MCF 10A (cell line): ENCODE measurements at regions not wholly inside any gene's neighbourhood (a gene's known extent, or its start where the extent isn't known, plus 50 kb on each side); places are given as distances from the start of the nearest gene placed in this dataset.
A peak's percentile ranks its signal among the peaks of the same experiment; 100 is the strongest.

Experiments
- BruUV-seq: library from RNA; stranded (reverse); fragments of 400-500 nt; replicated peaks from 2 replicates; lab custom pipeline; 2021; lab: Mats Ljungman, UMichigan
- CTCF ChIA-PET: fragments of 300-600 bp; sonication (Branson Sonifier 250); formaldehyde crosslinking; extraction: SDS; loops from one replicate; lab custom pipeline; 2021; ENCODE audit warnings: antibody characterized with exemption, inconsistent platforms; lab: Yijun Ruan, JAX
- POLR2A ChIA-PET: fragments of 300-600, 350-650 bp; sonication (Branson Sonifier 250); formaldehyde crosslinking; extraction: SDS; loops from one replicate; lab custom pipeline; 2020; ENCODE audit warnings: antibody characterized with exemption, inconsistent platforms; lab: Yijun Ruan, JAX
- DNase-seq: peaks from one replicate; pipeline ENCODE4 v3.0.0-alpha.2; 2018; ENCODE audit not compliant: unreplicated experiment
- H3K27ac Mint-ChIP-seq: one replicate; pipeline ENCODE4 v1.8.0; 2022; ENCODE audit warnings: mild to moderate bottlenecking, low read depth, mixed read lengths; ENCODE audit not compliant: unreplicated experiment
- H3K27me3 Mint-ChIP-seq: one replicate; pipeline ENCODE4 v1.8.0; 2022; ENCODE audit warnings: mixed read lengths; ENCODE audit not compliant: insufficient read depth, unreplicated experiment
- H3K36me3 Mint-ChIP-seq: one replicate; pipeline ENCODE4 v1.8.0; 2022; ENCODE audit warnings: mild to moderate bottlenecking, moderate library complexity, mixed read lengths; ENCODE audit not compliant: insufficient read depth, unreplicated experiment
- H3K4me1 Mint-ChIP-seq: one replicate; pipeline ENCODE4 v1.8.0; 2022; ENCODE audit warnings: mixed read lengths; ENCODE audit not compliant: insufficient read depth, unreplicated experiment
- H3K4me3 Mint-ChIP-seq: one replicate; pipeline ENCODE4 v1.8.0; 2022; ENCODE audit warnings: mild to moderate bottlenecking, moderate library complexity, mixed read lengths; ENCODE audit not compliant: unreplicated experiment
- H3K9me3 Mint-ChIP-seq: one replicate; pipeline ENCODE4 v1.8.0; 2022; ENCODE audit warnings: mixed read lengths; ENCODE audit not compliant: unreplicated experiment
- intact Hi-C: fragments of 100-400 bp; cut with micrococcal nuclease; formaldehyde crosslinking; loops from 2 replicates; pipeline ENCODE4 v1.14.1; 2022
- TF ChIP-seq, protein P1 (sequence below): fragments of 200-600 bp; IDR thresholded peaks from one replicate; pipeline ENCODE4 v1.8.0; 2022; ENCODE audit warnings: antibody characterized with exemption, mild to moderate bottlenecking; ENCODE audit not compliant: unreplicated experiment

DNA sequence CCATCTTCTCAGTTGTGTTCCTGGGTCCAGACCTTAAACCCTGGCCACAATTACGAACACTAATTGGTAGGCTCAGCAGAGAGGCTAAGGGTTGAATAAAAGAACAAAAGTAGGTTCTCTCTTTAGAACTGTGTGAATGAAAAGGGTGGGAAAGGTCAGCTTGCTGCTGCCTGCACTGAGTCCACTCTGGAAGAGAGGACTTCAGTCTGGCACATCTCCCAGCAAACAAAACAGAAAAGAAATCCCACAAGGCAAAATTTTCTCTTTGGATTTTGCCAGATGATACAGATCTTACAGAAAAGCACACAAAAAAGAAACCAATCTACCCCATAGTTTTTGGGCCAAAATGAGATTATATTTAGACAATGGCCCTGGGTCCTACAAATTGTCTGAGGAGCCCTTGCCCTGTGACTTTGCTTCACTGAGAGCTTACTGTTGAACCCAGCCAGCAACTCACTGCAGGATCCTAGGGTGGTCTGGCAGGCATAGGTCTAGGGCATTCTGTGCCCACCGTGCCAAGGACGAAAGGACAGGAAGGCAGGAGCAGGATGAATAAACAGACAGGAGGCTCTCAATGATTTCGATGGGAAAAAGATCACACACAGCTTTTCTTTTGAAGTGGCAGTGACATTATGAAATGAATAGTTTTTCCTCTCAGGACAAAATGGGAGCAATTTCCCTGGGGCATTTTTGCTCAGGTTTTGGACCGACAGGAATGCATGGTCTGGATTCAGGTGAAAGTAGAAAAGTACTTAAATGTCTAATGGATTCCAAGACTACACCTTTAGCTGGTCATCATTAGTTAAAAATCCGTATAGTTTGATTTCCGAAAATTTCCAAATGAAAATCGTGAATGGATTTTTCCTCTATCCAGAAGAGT lies 68.4 kb upstream of the STAM2 start:
- no peak for DNase-seq
- Mint-ChIP-seq H3K4me1 (peaks cover 13% of the 10 kb centered on the region), H3K27ac (no peak overlapping the region), H3K9me3 (no peaks in the 10 kb centered on the region), H3K27me3 (no peaks in the 10 kb centered on the region), H3K36me3 (no peaks in the 10 kb centered on the region), H3K4me3 (no peak overlapping the region)
- TF ChIP-seq, protein P1, sequence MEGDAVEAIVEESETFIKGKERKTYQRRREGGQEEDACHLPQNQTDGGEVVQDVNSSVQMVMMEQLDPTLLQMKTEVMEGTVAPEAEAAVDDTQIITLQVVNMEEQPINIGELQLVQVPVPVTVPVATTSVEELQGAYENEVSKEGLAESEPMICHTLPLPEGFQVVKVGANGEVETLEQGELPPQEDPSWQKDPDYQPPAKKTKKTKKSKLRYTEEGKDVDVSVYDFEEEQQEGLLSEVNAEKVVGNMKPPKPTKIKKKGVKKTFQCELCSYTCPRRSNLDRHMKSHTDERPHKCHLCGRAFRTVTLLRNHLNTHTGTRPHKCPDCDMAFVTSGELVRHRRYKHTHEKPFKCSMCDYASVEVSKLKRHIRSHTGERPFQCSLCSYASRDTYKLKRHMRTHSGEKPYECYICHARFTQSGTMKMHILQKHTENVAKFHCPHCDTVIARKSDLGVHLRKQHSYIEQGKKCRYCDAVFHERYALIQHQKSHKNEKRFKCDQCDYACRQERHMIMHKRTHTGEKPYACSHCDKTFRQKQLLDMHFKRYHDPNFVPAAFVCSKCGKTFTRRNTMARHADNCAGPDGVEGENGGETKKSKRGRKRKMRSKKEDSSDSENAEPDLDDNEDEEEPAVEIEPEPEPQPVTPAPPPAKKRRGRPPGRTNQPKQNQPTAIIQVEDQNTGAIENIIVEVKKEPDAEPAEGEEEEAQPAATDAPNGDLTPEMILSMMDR = no peak
- intact Hi-C loops = no loop called here
- ChIA-PET CTCF (interaction anchor here (0.6 to 1.1 kb wide), 2 partner anchors 135 to 232 kb away, joined by 3 read pairs; no protein-coding TSS in a partner anchor), POLR2A (interaction anchor here (0.6 kb wide), 1 partner anchor 93 kb away, joined by 3 read pairs; no protein-coding TSS in a partner anchor)
- BruUV-seq = no TSS peak

DNA sequence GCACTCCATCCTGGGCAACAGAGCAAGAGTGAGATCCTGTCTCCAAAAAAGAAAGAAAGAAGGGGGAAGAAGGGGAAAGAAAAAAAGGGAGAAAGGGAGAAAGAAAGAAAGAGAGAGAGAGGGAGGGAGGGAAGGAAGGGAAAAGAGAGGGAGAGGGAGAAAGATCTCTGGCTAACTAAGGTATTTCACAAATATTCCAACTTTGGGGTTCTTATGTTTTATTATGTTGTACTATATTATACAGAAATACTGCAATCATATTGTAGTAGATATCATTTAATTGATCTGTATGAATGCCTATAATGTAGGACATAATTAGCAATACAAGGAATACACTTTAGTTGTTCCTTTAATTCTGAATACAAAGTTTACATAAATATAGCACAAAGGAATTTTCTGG lies 70.1 kb upstream of the STAM2 start:
- no TSS peak for BruUV-seq
- POLR2A ChIA-PET = interaction anchor here (0.6 to 0.7 kb wide), 2 partner anchors 11 to 57 kb away, joined by 3 read pairs; no protein-coding TSS in a partner anchor
- Mint-ChIP-seq H3K27me3 (no peaks in the 10 kb centered on the region), H3K4me3 (no peak overlapping the region), H3K9me3 (no peaks in the 10 kb centered on the region), H3K4me1 (peaks cover 11% of the 10 kb centered on the region), H3K36me3 (no peaks in the 10 kb centered on the region), H3K27ac (no peak overlapping the region)
- intact Hi-C loops = no loop called here
- CTCF ChIA-PET = interaction anchor here (0.7 kb wide), 1 partner anchor 14 kb away, joined by 5 read pairs; no protein-coding TSS in a partner anchor
- no peak for DNase-seq
- TF ChIP-seq, protein P1 = no peak

DNA sequence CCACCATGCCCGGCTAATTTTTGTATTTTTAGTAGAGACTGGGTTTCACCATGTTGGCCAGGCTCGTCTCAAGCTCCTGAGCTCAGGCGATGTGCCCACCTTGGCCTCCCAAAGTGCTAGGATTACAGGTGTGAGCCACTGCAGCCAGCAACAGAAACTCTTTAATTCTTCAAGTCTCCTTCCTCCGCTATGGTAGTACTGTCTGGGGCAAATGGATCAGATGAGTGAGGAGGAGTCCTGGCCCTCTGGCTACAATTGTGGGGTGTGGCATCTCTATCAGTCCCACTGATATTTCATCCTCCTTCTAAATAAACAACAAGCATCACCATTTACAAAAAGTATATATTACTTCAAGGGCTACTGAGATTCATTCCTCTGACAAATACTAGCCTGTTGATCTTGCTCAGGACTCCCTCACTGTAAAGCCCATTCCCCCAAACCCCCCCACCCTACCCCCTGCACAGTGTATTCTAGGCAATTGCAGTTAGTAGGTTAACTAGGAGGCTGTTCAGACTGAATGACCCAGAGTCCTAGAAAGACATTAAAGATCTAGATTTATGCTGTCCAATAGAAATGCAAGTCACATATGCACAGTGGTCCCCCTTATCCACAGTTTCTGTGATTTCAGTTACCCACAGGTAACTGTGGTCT lies 71.2 kb upstream of the STAM2 start:
- H3K4me3 Mint-ChIP-seq = no peak overlapping the region
- intact Hi-C loops = no loop called here
- no TSS peak for BruUV-seq
- CTCF ChIA-PET = interaction anchor here (0.6 to 0.7 kb wide), 2 partner anchors 13 to 356 kb away, joined by 5 read pairs; no protein-coding TSS in a partner anchor
- no peaks in the 10 kb centered on the region for H3K9me3 Mint-ChIP-seq
- no peak overlapping the region for H3K27ac Mint-ChIP-seq
- no peaks in the 10 kb centered on the region for H3K36me3 Mint-ChIP-seq
- POLR2A ChIA-PET = no interaction called here
- no peaks in the 10 kb centered on the region for H3K27me3 Mint-ChIP-seq
- no peak for DNase-seq
- H3K4me1 Mint-ChIP-seq = no peaks in the 10 kb centered on the region
- TF ChIP-seq, protein P1 = no peak

DNA sequence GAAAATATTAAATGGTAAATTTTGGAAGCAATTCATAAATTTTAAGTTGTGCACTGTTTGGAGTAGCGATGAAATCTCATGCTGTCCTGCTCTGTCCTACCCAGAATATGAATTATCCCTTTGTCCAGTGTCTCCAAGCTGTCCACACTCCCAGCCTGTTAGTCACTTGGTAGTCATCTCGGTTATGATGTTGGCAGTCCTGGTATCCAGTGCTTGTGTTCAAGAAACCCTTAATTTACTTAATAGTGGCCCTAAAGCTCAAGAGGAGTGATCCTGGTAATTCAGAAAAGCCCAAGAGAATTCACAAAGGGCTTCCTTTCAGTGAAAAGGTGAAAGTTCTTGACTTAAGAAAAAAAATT lies 71.8 kb upstream of the STAM2 start:
- BruUV-seq = no TSS peak
- TF ChIP-seq, protein P1 = no peak
- no peaks in the 10 kb centered on the region for H3K27me3 Mint-ChIP-seq
- CTCF ChIA-PET = no interaction called here
- no peak overlapping the region for H3K4me3 Mint-ChIP-seq
- no peak overlapping the region for H3K27ac Mint-ChIP-seq
- peak; percentile 4 for DNase-seq
- intact Hi-C loops = no loop called here
- H3K36me3 Mint-ChIP-seq = no peaks in the 10 kb centered on the region
- no peaks in the 10 kb centered on the region for H3K4me1 Mint-ChIP-seq
- POLR2A ChIA-PET = no interaction called here
- no peaks in the 10 kb centered on the region for H3K9me3 Mint-ChIP-seq
